D721Med (cell line): ENCODE measurements at regions not wholly inside any gene's neighbourhood (a gene's known extent, or its start where the extent isn't known, plus 50 kb on each side); places are given as distances from the start of the nearest gene placed in this dataset.

Source experiments
- DNase-seq: peaks from one replicate; pipeline ENCODE4 v3.0.0; 2011; ENCODE audit warnings: low spot score; ENCODE audit not compliant: insufficient read length
- FAIRE-seq: peaks from 2 replicates; lab custom pipeline; 2011; peaks lifted over from hg19 to GRCh38; lab: Jason Lieb, UNC
- TF ChIP-seq, protein P1 (sequence below): IDR thresholded peaks from 2 replicates; pipeline ENCODE4 v1.5.1; 2012; ENCODE audit warnings: mild to moderate bottlenecking, control low read depth; ENCODE audit not compliant: insufficient read depth; ENCODE audit errors: missing control alignments

- TF ChIP-seq, protein P1, sequence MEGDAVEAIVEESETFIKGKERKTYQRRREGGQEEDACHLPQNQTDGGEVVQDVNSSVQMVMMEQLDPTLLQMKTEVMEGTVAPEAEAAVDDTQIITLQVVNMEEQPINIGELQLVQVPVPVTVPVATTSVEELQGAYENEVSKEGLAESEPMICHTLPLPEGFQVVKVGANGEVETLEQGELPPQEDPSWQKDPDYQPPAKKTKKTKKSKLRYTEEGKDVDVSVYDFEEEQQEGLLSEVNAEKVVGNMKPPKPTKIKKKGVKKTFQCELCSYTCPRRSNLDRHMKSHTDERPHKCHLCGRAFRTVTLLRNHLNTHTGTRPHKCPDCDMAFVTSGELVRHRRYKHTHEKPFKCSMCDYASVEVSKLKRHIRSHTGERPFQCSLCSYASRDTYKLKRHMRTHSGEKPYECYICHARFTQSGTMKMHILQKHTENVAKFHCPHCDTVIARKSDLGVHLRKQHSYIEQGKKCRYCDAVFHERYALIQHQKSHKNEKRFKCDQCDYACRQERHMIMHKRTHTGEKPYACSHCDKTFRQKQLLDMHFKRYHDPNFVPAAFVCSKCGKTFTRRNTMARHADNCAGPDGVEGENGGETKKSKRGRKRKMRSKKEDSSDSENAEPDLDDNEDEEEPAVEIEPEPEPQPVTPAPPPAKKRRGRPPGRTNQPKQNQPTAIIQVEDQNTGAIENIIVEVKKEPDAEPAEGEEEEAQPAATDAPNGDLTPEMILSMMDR = no peak
- FAIRE-seq (no peak), DNase-seq (no peak)
Observed at GRCh38 chr16:77551357-77551756, 116.5 kb upstream of the ADAMTS18 start.

- DNase-seq (no peak), FAIRE-seq (no peak)
- TF ChIP-seq, protein P1 = no peak
Observed at GRCh38 chr16:77553130-77553529, 118.3 kb upstream of the ADAMTS18 start.

DNA sequence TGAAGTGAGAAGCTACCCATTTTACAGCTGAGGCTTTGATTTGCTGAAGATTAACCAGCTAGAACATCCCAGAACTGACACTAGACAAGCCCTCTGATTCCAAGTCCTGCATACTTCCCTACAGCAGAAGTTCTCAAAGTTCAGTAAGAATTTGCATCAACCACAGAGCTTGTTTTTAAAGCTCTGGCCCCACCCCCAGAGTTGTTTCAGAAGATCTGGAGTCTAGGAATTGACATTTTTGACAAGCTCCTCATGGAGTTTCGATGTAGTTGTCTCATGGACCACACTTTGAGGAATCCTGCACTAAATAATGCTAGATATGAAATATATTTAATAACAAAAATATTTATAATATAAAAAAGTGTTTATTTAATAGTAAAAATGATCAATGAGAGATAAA is 120.3 kb upstream of the ADAMTS18 start:
- TF ChIP-seq, protein P1 = no peak
- DNase-seq (no peak), FAIRE-seq (no peak)

DNA sequence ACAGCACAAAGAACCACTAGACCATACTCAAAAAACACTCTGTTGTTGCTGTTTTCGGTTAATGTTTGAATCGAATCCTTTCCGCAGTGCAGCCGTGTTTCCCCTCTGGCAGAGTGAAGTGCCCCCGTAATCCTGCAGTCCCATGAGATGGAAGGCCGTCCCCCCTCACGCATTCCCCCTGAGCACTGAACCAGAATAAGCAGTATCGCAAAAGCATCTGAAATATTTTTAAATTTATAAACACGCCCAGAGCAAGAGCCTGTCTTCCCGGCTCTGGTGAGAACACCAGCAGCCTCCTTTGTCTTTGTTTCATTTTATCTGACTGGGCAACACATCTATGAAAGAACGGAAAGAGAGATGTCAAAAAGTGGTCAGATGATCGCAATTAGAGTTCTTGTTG is 121.0 kb upstream of the ADAMTS18 start:
- TF ChIP-seq, protein P1 = no peak
- FAIRE-seq (no peak), DNase-seq (no peak)

GRCh38 chr16:77556201-77556873 is 121.5 kb upstream of the ADAMTS18 start:
- FAIRE-seq (no peak), DNase-seq (no peak)
- TF ChIP-seq, protein P1 = no peak

GRCh38 chr16:77557385-77557784 is 122.6 kb upstream of the ADAMTS18 start:
- TF ChIP-seq, protein P1 = no peak
- no peak for DNase-seq
- FAIRE-seq = no peak

- FAIRE-seq = no peak
- no peak for DNase-seq
- TF ChIP-seq, protein P1 = no peak
Observed at GRCh38 chr16:77558786-77559185, 124.0 kb upstream of the ADAMTS18 start.
